GM19397 (cell line): ENCODE measurements at regions not wholly inside any gene's neighbourhood (a gene's known extent, or its start where the extent isn't known, plus 50 kb on each side); places are given as distances from the start of the nearest gene placed in this dataset.

Experiments
- ATAC-seq: cut with Tn5 transposase; IDR thresholded peaks from one replicate; pipeline ENCODE4 v1.9.1; 2021; ENCODE audit warnings: mild to moderate bottlenecking, moderate library complexity; ENCODE audit not compliant: unreplicated experiment

DNA sequence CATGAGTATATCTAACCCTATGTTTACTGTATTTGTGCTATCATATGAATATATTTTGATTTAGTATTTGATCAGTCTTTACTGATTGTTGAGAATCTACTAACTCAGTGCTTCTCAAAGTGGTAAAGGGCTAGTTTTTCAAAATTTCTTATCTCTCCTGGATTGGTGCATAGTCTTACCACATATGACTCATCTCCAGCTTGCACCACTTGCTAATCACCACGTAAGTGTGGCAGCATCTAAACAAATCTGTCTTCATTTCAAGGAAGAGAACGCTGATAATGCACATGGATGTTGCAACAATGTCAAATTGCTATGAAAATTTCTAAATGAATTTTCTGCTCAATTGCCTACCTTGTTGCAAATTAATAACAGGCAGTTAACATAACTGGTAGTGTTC is 299.5 kb downstream of the PAX1 start:
- ATAC-seq, result no peak

- no peak for ATAC-seq
These were observed 298.2 kb downstream of the PAX1 start for GRCh38 chr20:22003680-22004079.

DNA sequence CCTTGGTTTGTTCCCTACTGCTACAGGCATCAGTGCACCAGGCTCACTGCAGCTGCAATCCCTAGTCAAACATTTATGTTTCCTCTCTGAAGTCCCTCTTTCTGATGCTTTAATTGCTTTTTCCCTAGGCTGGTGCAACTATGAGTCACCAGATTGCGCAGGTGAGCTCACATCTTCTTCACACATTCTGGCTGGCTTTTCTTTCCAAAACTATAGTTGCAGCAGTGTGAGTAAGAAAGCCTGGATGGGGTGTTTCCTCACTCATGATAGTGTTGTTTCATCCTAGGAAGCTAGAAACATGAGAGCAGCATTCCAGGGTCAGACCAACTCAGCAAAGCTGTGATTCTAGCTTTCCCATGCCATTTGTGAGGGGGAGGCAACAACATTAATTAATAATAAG is 296.4 kb downstream of the PAX1 start:
- no peak for ATAC-seq

- no peak for ATAC-seq
These were observed 290.0 kb downstream of the PAX1 start for GRCh38 chr20:21995461-21995860.

GRCh38 chr20:21994203-21994602 is 288.7 kb downstream of the PAX1 start:
- no peak for ATAC-seq

GRCh38 chr20:21982559-21982958 is 277.1 kb downstream of the PAX1 start:
- ATAC-seq, result no peak

- ATAC-seq, result no peak
These were observed 276.3 kb downstream of the PAX1 start for GRCh38 chr20:21981597-21982344.

DNA sequence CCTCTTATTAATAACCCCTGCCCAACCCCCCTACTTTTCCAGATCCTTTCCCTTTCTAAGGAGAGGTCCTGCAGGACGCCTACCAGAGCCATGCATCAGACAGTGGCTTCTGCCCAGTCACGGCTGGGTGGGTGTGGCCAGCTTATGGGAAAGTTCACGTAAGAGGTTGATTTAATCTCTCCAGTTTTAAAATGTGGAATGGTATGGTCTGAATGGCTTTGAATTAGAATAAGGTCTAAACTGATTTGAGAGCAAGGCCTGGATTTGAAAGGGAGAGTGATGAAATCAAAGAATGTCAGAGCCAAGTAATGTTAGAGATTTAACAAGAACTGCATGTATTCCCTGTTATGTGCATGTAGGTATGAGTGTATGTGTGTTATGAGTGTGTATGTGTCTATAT is 275.7 kb downstream of the PAX1 start:
- ATAC-seq, result no peak

GRCh38 chr20:21971436-21971835 is 266.0 kb downstream of the PAX1 start:
- no peak for ATAC-seq

DNA sequence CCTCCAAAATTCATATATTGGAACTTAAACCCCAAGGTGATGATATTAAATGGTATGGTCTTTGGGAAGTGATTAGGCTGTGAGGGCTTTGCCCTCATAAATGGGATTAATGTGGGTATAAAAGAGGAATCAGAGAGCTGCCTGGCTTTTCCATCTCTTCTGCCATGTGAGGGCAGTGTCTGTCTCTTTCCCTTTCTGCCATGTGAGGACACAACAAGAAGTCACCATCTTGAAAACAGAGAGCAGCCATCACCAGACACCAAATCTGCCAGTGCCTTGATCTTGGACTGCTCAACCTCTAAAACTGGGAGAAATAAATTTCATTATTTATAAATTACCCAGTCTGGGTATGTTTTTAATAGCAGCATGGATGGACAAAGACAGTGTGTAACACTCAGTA is 263.0 kb downstream of the PAX1 start:
- ATAC-seq, result no peak

DNA sequence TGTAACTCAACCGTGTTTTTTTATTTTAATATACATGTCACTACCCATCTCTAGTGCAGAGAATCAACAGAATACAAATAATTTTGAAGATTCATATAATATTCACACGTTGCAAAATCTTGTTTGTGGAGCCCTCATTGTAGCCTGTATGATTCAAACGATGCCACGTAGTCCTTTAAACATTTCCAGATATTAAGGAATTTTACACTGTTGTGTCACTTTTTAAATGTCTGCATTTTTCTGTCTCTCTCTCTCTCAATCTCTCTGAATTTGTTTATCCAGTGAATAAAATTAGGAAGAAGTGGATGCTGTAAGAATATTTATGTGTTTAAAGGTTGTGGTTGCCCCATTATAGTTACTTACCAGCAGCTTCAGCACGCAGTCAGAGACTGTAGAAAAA is 262.0 kb downstream of the PAX1 start:
- ATAC-seq, result no peak

- no peak for ATAC-seq
These were observed 251.1 kb downstream of the PAX1 start for GRCh38 chr20:21956591-21956990.

DNA sequence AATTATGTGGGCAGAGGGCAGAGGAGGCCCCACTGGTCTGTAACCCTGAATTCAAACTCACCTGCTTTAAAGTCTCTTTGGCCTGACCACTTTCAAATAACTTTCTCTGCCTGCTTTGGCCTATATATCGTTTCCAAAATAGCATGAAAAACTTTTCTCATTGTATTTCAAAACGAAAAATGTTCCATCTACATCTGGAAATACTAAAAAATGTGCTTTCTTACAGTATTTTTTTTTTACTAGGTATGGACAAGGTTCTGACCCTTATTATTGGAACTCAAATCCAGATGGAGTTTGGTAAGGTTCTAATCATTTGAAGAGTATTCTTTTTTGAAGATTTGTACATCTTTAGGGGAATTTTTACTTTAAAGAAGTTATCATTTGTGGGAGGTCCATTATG is 241.9 kb downstream of the PAX1 start:
- no peak for ATAC-seq

DNA sequence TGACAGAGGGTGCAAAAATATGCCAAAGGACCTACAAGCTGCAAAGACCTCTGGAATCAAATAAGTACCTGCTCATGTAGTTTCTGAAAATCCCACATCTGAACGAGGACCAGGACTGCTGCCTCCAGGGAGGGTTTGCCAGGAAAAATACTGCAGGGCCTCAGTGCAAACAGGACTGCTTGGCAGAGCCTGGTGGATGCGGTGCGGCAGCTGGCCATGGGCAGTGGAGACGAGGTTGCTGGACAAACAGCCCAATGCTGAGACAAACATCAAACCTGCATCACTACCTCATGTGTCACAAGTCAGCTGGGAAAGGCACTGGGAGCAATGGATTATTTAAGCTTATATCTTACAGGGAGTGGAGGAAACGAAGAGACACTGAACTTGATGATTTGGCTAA is 238.8 kb downstream of the PAX1 start:
- ATAC-seq, result no peak

DNA sequence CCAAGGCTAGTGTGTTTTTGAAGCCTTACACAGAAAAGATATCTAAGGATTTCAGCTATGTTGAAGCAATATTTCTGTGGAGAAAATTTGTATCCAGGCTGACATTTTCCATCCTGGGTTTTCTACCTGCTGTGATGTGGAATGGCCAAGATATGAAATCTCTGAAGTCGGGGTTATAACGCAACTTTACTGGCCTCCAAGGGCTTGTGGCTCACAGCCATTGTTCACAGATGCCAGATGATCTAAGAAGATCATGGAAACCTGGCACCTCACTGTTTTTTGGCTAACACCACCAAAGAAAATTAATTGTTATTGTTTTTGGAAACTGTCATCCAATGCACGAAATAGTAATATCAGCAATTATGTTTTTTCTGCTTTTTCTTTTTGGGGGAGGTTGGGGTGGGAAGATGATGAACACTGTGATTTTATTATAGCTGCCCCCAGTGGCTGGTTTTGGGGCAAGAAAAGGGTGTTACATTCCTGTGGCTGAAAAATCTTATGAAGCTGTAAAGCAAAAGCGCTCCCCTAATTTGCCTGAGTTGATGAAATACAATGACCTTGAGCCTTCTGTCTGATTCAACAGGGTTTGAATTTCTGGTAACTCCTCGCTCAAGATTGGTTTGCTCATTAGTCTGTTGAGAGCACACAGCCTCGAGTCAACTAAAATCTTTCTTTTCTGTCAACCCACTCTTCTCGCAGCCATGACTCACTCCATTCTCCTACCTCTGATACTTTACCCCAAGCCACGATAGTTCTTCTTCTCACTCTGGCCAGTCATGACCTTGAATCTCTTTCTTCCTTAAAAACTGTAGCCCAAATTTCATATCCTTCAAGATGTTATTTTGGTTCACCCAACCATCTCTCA is 236.7 kb downstream of the PAX1 start:
- no peak for ATAC-seq

DNA sequence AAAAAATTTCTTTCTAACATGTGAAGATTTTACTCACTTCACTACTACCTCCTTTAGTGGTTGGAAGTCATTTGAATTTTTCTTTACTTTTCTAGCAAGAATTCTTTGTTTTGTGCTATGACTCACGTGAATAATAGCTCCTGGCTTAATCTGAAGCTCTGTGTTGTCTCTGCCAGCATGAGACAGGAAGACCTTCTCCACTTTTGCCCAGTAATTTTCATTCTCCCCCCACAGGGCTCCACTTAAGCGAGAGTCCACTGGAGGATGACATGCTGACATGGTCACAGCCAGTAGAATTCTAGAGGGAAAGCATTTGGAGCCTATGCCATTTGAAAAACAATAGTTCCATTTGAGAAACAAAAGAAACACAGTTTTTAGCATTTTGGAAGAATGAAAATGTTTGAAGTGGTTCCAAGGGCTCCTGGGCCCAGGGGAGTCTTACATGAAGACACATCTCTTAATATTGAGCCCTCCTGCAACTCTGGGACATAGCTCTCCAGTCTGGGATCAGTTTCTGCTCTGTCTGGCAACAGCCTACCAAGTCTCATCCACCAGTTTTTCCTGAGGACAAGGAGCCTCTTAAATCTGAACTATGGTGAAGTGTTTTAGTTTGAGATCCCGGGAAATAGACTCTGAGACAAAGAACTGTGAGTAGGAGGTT is 231.4 kb downstream of the PAX1 start:
- ATAC-seq, result no peak

DNA sequence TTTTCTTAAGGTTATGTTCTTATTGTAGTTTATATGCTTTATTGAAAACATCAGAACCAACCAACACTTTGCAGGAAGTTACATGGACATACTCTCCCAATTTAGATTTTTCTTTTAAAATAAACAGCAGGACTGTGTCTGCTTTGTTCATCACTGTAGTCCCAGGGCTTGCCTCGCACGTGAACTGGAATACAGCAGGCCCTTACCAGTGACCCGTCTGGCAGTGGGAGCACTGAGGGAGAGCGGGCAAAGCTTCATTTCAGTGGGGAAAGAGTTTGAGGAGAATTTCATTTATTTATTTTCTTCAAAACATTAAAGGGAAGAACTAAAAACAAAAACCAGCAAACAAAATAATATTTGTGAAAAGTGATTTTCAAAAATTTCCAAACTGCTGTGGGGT is 230.8 kb downstream of the PAX1 start:
- ATAC-seq, result no peak

GRCh38 chr20:21933526-21933925 is 228.1 kb downstream of the PAX1 start:
- no peak for ATAC-seq

DNA sequence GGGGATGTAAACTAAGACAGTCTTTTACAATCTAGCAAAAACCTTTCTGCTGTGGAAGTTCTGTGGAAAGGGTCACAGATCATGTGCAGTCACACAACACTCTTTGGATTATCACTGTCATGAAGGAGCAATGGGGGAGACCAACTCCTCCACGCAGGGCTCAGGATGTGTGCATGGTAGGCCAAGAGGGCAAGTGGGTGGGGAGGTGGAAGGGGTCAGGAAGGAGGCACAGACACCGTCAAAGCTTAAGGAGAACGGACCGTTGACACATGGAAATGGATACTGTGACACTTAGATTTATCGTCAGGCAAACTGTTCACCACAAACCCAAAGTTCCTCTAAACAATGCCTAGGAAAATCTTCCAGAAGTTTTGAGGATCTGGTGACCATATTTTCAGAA is 215.8 kb downstream of the PAX1 start:
- no peak for ATAC-seq

DNA sequence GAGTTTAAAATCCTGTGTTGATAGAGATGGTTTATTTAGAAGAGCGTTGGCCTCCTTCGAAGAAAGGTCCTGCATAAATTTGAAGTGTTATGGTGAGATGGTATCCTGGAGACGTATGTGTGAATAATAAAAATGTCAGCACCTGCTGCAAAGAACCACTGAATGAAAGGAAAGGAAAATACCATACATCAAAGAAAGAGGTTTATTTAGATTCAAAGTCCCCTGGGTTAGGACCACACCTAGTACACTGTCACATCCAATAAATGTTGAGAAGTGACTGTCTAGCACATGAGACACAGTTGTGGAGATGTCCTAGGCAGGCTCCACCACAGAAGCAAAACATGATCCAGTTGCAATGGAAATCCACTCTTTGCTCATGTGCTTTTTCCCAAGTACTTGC is 214.7 kb downstream of the PAX1 start:
- no peak for ATAC-seq

GRCh38 chr20:21918398-21918797 is 212.9 kb downstream of the PAX1 start:
- ATAC-seq, result no peak

- no peak for ATAC-seq
These were observed 196.9 kb downstream of the PAX1 start for GRCh38 chr20:21902391-21902790.
